ENCODE measurements at regions not wholly inside any gene's neighbourhood (a gene's known extent, or its start where the extent isn't known, plus 50 kb on each side); places are given as distances from the start of the nearest gene placed in this dataset.

DNA sequence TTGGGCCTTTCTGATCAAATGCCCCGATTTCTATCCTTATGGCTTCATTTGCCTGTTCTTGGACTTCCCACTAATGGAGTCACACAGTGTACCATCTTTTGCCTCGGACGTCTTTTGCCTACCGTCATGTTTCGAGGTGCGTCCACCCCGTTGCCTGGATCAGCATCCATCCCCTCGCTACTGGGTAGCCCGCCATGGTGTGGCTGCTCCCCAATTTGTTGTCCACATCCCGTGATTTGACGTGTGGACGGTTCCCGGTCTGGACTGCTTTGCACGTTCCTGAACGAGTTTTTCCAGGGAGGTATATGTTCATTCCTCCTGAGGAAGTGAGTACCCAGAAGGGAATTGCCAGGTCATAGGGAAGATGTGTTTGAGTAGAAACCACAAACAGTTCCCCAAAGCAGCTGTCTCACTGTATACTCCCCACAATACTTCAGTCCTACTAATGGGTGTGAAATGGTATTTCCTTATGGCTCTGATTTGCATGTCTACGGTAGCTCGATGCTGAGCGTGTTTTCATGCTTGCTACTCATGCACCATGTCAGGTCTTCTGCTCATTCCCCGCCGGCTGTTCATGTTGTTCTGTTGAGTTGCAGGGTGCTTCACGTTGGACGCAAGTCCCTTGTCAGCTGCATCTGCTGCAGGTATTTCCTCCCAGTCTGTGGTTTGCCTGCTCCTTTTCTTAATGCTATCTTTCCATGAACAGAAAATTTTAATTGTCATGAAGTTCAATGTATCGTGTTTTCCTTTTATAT is 86.8 kb upstream of the AFDN start:
- TF ChIP-seq POLR2A (IDR thresholded peaks at IDR 0.05) = no peak
- TF ChIP-seq, protein P1, sequence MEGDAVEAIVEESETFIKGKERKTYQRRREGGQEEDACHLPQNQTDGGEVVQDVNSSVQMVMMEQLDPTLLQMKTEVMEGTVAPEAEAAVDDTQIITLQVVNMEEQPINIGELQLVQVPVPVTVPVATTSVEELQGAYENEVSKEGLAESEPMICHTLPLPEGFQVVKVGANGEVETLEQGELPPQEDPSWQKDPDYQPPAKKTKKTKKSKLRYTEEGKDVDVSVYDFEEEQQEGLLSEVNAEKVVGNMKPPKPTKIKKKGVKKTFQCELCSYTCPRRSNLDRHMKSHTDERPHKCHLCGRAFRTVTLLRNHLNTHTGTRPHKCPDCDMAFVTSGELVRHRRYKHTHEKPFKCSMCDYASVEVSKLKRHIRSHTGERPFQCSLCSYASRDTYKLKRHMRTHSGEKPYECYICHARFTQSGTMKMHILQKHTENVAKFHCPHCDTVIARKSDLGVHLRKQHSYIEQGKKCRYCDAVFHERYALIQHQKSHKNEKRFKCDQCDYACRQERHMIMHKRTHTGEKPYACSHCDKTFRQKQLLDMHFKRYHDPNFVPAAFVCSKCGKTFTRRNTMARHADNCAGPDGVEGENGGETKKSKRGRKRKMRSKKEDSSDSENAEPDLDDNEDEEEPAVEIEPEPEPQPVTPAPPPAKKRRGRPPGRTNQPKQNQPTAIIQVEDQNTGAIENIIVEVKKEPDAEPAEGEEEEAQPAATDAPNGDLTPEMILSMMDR (IDR thresholded peaks at IDR 0.05) = no peak
- WGBS, 2 donors = 93 to 95% methylated on average over 23 of the region's 23 CpGs
- no peak overlapping the region for H3K4me3 ChIP-seq (ENCODE audit: low read depth, poor library complexity, severe bottlenecking)
- intact Hi-C loops (cut with DNase I; ENCODE audit: low total_unique reads) = no loop called here
- DNase-seq (ENCODE audit: low spot score in 2 of 2) = no peak

DNA sequence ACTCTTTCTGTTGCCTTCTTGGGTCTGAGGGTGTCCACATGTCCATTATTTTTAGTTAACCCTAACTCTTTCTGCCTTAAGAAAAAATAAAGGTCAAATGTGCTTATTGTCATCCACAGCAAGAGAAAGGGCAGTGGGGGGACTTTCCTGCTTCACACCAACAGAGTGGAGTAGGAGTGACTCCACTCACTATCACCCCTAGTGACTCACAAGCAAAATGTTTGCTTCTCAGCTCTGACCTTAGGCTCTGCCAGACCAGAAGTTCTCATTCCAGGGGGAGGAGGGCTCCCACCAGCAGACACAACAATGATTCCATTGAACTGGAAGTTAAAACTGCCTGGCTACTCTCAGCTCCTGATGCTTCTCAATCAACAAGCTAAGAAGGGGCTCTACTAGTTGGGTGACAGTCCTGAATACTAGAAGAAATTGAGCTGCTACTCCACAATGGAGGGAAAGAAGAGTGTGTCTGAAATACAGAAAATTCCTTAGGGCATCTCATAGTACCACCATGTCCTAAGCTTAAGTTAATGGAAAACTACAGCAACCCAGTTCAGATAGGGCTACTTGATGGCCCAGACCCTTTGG is 83.9 kb upstream of the AFDN start:
- no peak for TF ChIP-seq POLR2A (IDR thresholded peaks at IDR 0.05)
- TF ChIP-seq, protein P1 (IDR thresholded peaks at IDR 0.05) = peak in 1 of 3 donors; percentile 48
- intact Hi-C loops (cut with DNase I; ENCODE audit: low total_unique reads) = no loop called here

DNA sequence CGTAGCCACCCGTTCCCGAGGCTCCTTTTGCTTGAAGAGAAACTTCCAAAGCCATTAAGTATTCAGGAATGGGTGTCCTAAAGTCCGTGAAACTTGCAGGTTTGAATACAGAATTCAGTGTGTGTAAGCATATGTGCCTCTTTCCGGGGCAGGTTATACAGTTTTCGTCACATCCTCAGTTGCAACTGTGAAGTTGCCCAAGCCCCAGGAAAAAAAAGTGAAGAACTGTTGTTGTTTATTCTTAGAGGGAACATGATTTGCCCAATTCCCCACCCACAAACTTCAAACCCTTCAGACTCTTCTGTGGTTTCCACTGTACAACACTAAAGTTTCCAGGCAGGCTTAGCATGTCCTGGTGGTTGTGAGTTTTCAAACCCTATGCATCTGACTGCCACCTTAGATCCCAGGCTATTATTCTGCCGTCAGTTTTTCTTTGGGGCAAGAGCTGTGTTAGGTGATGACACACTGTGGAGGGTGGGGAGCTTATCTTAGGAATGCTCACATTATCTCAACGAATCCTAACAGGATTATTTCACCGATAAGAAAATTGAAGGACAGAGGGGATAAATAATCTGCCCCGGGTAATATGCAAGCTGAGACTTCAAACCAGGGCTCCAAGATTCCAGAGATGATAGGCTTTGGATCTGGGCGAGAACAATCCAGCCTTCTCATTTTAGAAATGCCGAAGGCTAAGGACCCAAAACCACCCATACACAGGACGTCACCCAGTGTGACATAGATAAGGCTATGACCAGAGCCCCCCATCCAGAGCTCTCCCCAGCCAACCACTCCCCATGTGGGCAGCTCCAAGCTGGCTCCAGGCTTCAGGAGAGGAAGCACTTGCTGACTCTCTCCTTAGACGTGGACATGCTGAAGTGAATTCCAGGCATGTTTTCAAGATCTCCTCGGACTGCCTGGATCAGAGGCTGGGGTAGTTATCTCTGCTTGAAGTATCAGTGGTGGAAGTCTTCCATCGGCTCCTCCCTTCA is 81.7 kb upstream of the AFDN start:
- WGBS, 2 donors = 53 to 63% methylated on average over 16 of the region's 16 CpGs
- intact Hi-C loops (cut with DNase I; ENCODE audit: low total_unique reads) = no loop called here

More for the DNA sequence above, 83.9 kb upstream of the AFDN start:
- no peak overlapping the region for H3K4me3 ChIP-seq (ENCODE audit: low read depth, poor library complexity, severe bottlenecking)
- no peak for DNase-seq (ENCODE audit: low spot score in 2 of 2)

GRCh38 chr6:167745670-167746389 is 80.9 kb upstream of the AFDN start:
- no peak for TF ChIP-seq POLR2A (IDR thresholded peaks at IDR 0.05)
- TF ChIP-seq, protein P1 (IDR thresholded peaks at IDR 0.05) = no peak
- no peak for DNase-seq (ENCODE audit: low spot score in 2 of 2)
- intact Hi-C loops (cut with DNase I; ENCODE audit: low total_unique reads) = no loop called here
- 68% methylated on average over 19 of the region's 19 CpGs for WGBS, 2 donors
- no peak overlapping the region for H3K4me3 ChIP-seq (ENCODE audit: low read depth, poor library complexity, severe bottlenecking)

More for the DNA sequence above, 81.7 kb upstream of the AFDN start:
- TF ChIP-seq POLR2A (IDR thresholded peaks at IDR 0.05) = no peak
- TF ChIP-seq, protein P1 (IDR thresholded peaks at IDR 0.05) = no peak
- no peak for DNase-seq (ENCODE audit: low spot score in 2 of 2)
- no peak overlapping the region for H3K4me3 ChIP-seq (ENCODE audit: low read depth, poor library complexity, severe bottlenecking)

DNA sequence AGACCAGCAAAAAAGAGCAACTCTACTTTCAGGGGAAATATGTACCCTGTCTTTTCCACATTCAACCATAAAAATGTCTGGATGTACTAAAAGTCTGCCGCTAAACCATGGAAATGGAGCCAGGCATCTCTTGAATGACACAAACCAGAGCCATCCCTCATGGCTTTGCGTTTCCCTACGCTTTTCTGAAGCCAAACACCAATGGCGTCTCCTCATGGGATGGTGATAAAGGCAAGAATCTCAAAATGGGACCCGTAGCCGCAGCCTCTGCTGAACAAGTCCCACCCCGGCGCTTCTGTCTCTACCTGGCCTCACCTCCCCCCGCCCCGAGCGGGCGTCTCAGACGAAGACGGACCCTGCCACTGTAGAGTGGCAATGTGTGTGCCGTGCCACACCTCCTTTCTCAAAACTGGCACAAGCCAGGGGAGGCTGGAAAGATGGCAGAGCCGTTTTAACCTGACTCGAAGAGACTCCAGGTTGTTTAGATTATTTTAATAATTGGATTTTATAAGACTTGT is 80.3 kb upstream of the AFDN start:
- DNase-seq (ENCODE audit: low spot score in 2 of 2) = no peak
- WGBS, 2 donors = 80 to 83% methylated on average over 17 of the region's 17 CpGs
- TF ChIP-seq POLR2A (IDR thresholded peaks at IDR 0.05) = no peak
- TF ChIP-seq, protein P1 (IDR thresholded peaks at IDR 0.05) = no peak
- no peak overlapping the region for H3K4me3 ChIP-seq (ENCODE audit: low read depth, poor library complexity, severe bottlenecking)
- intact Hi-C loops (cut with DNase I; ENCODE audit: low total_unique reads) = no loop called here

Data from lower leg skin (tissue), 4 donors.